ENCODE measurements at regions not wholly inside any gene's neighbourhood (a gene's known extent, or its start where the extent isn't known, plus 50 kb on each side); places are given as distances from the start of the nearest gene placed in this dataset.
"Not testable (repeated sequence)": the region's sequence is repeated elsewhere in the genome, so short reads cannot be mapped to it uniquely, and the experiment has no call there.

DNA sequence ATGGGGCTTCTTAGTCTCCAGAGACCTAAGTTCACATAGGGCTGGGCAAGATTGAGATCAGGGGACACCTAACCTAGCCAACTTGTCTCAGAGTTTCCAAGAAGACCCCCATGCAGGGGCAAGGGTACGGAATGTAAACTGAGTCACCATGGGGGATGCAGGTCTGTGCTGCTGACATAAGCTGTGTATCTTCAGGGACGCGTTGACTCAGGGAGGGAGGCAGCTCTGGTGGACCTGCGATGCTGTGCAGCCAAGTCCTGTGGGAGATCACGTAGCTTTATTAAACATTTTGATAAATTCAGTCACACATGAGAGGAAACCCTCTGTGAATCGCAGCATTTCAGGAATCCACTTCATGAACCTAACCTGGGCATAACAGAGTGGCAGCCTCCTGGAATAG lies 216.0 kb downstream of the ANKRD30B start:
- H3K4me3 Mint-ChIP-seq (ENCODE audit: unreplicated experiment), result no peak overlapping the region
- peaks cover 13% of the 10 kb centered on the region for H3K4me1 Mint-ChIP-seq (ENCODE audit: unreplicated experiment)
- H3K27me3 Mint-ChIP-seq (ENCODE audit: unreplicated experiment), result peaks cover 16% of the 10 kb centered on the region
- peaks cover 20% of the 10 kb centered on the region for H3K9me3 Mint-ChIP-seq (ENCODE audit: unreplicated experiment)
- H3K27ac Mint-ChIP-seq (ENCODE audit: unreplicated experiment), result peak overlapping the region; percentile 30
- DNase-seq (ENCODE audit: low spot score), result no peak
- H3K36me3 Mint-ChIP-seq (ENCODE audit: low read depth, unreplicated experiment), result peaks cover under 1% of the 10 kb centered on the region
- TF ChIP-seq, protein P1, sequence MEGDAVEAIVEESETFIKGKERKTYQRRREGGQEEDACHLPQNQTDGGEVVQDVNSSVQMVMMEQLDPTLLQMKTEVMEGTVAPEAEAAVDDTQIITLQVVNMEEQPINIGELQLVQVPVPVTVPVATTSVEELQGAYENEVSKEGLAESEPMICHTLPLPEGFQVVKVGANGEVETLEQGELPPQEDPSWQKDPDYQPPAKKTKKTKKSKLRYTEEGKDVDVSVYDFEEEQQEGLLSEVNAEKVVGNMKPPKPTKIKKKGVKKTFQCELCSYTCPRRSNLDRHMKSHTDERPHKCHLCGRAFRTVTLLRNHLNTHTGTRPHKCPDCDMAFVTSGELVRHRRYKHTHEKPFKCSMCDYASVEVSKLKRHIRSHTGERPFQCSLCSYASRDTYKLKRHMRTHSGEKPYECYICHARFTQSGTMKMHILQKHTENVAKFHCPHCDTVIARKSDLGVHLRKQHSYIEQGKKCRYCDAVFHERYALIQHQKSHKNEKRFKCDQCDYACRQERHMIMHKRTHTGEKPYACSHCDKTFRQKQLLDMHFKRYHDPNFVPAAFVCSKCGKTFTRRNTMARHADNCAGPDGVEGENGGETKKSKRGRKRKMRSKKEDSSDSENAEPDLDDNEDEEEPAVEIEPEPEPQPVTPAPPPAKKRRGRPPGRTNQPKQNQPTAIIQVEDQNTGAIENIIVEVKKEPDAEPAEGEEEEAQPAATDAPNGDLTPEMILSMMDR (IDR thresholded peaks at IDR 0.05; ENCODE audit: unreplicated experiment), result no peak

DNA sequence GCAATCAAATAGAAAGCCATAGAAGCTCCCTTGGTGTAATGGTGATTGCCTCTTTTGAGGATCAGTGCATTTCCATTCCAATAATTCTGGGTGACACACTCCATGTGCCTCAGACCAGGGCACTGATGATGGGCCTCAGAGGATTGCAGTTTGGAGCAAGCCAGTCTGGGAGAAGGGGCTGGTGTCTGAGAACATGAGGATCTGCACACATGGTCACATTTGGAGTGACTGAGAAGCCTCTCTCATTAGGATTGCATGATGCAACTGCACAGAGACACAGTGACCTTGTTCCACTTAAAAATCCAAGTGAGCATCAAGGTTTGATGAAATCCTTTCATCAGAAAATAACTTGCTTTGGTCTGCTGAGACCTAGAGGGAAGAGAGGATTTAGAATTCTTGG lies 216.4 kb downstream of the ANKRD30B start:
- Mint-ChIP-seq H3K4me3 (ENCODE audit: unreplicated experiment) (no peak overlapping the region), H3K4me1 (ENCODE audit: unreplicated experiment) (peaks cover 17% of the 10 kb centered on the region), H3K27me3 (ENCODE audit: unreplicated experiment) (peaks cover 13% of the 10 kb centered on the region), H3K27ac (ENCODE audit: unreplicated experiment) (no peak overlapping the region), H3K9me3 (ENCODE audit: unreplicated experiment) (peaks cover 20% of the 10 kb centered on the region), H3K36me3 (ENCODE audit: low read depth, unreplicated experiment) (peaks cover 5% of the 10 kb centered on the region)
- DNase-seq (ENCODE audit: low spot score), result no peak
- TF ChIP-seq, protein P1 (IDR thresholded peaks at IDR 0.05; ENCODE audit: unreplicated experiment), result no peak

DNA sequence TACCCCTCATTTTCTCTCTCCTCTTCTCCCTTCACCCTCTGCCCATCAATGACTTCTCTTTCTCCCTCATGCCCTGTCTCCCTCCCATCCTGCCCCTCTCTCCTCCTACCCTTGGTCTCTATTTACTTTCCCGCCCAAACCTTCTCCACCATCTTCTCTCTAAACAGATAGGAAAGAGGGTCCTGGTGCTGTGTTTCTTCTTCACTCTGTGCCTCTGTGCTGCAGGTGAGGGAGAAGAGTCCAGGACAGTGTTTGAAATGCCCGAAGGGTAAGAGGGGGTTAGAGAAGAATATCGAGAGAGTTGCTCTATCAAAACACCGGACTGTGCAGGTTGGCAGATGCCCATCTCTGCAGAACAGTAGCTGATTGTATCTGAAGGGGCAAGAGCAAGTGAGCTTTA lies 217.0 kb downstream of the ANKRD30B start:
- Mint-ChIP-seq H3K4me1 (ENCODE audit: unreplicated experiment) (peaks cover 17% of the 10 kb centered on the region), H3K9me3 (ENCODE audit: unreplicated experiment) (peaks cover 20% of the 10 kb centered on the region), H3K27me3 (ENCODE audit: unreplicated experiment) (peaks cover 11% of the 10 kb centered on the region)
- not testable (repeated sequence) for H3K27ac Mint-ChIP-seq (ENCODE audit: unreplicated experiment); H3K4me3 Mint-ChIP-seq (ENCODE audit: unreplicated experiment); H3K36me3 Mint-ChIP-seq (ENCODE audit: low read depth, unreplicated experiment); DNase-seq (ENCODE audit: low spot score)

DNA sequence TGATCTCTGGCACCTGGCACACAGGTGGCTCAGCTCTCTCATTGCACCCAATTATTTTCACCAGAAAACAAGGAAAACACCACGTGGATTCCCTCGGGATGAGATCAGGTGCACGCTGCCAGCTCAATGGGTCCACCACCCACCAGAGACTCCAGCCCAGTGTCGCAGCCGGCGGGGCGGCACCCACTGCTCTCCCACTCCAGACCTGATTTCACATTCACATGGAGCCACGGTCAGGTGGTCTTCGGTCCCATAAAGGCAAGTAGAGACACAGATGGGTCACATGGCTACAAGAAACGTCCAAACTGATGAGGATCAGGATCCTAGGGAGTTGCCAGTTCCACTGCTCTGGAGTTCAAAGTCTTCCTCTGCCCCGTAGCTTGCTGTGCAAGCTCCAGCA lies 217.6 kb downstream of the ANKRD30B start:
- H3K4me1 Mint-ChIP-seq (ENCODE audit: unreplicated experiment), result peaks cover 17% of the 10 kb centered on the region
- no peak overlapping the region for H3K27ac Mint-ChIP-seq (ENCODE audit: unreplicated experiment)
- peaks cover 15% of the 10 kb centered on the region for H3K9me3 Mint-ChIP-seq (ENCODE audit: unreplicated experiment)
- TF ChIP-seq, protein P1 (IDR thresholded peaks at IDR 0.05; ENCODE audit: unreplicated experiment), result no peak
- peaks cover 11% of the 10 kb centered on the region for H3K27me3 Mint-ChIP-seq (ENCODE audit: unreplicated experiment)
- H3K36me3 Mint-ChIP-seq (ENCODE audit: low read depth, unreplicated experiment), result peaks cover 5% of the 10 kb centered on the region
- no peak for DNase-seq (ENCODE audit: low spot score)
- H3K4me3 Mint-ChIP-seq (ENCODE audit: unreplicated experiment), result no peak overlapping the region

DNA sequence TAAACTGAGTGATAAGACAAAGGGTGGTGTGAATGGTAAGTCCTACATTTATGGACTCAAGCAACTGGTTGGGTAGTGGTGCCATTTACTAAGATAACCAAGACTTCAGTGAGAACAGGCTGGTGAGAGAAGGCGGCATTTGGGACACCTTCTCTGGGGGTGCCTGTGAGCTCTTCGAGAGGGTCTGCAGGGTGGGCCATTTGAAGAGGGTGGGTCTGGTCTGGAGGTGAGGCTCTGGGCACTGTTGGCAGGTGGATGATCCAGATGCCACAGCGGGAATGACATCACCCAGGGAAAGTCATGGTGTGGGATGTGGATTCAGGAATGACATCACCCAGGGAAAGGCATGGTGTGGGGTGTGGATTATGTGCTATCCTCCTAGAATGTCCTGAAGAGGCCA lies 219.3 kb downstream of the ANKRD30B start:
- not testable (repeated sequence) for H3K4me3 Mint-ChIP-seq (ENCODE audit: unreplicated experiment); H3K27ac Mint-ChIP-seq (ENCODE audit: unreplicated experiment); H3K27me3 Mint-ChIP-seq (ENCODE audit: unreplicated experiment); DNase-seq (ENCODE audit: low spot score); H3K9me3 Mint-ChIP-seq (ENCODE audit: unreplicated experiment)
- Mint-ChIP-seq H3K4me1 (ENCODE audit: unreplicated experiment) (peaks cover 15% of the 10 kb centered on the region), H3K36me3 (ENCODE audit: low read depth, unreplicated experiment) (peaks cover 11% of the 10 kb centered on the region)

DNA sequence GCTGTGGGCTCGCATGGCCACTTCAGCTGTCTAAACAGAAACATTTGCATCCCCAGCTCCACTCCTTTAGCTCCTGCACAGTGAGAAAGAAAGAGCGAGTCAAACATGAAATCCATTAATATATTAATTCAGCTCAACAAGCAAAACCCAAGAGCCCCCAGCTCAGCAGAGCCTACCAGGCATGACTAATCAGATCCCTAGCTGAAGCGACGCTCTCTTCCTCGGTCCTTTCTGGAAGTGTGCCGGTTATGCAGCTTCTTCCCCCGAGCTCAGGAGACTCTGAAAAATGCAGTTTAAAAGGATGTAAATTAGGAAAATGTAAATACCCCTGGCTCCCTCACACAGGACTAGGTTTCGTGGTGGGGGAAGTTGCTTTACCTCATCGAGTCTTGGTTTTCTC lies 221.5 kb downstream of the ANKRD30B start:
- Mint-ChIP-seq H3K27ac (ENCODE audit: unreplicated experiment) (no peak overlapping the region), H3K4me3 (ENCODE audit: unreplicated experiment) (peak overlapping the region; percentile 65), H3K9me3 (ENCODE audit: unreplicated experiment) (peaks cover 16% of the 10 kb centered on the region), H3K4me1 (ENCODE audit: unreplicated experiment) (peaks cover 12% of the 10 kb centered on the region), H3K27me3 (ENCODE audit: unreplicated experiment) (peaks cover 12% of the 10 kb centered on the region), H3K36me3 (ENCODE audit: low read depth, unreplicated experiment) (peaks cover 21% of the 10 kb centered on the region)
- no peak for DNase-seq (ENCODE audit: low spot score)
- TF ChIP-seq, protein P1 (IDR thresholded peaks at IDR 0.05; ENCODE audit: unreplicated experiment), result no peak

All from endothelial cell (in vitro differentiated cells).